ENCODE measurements at regions not wholly inside any gene's neighbourhood (a gene's known extent, or its start where the extent isn't known, plus 50 kb on each side); places are given as distances from the start of the nearest gene placed in this dataset.
"Not testable (repeated sequence)": the region's sequence is repeated elsewhere in the genome, so short reads cannot be mapped to it uniquely, and the experiment has no call there.

- FAIRE-seq (no peak), DNase-seq (ENCODE audit: insufficient read length, low spot score) (no peak)
These were observed 146.5 kb downstream of the SPANXN1 start for GRCh38 chrX:145393702-145394235.

- no peak for DNase-seq (ENCODE audit: insufficient read length, low spot score)
- FAIRE-seq = no peak
These were observed 147.0 kb downstream of the SPANXN1 start for GRCh38 chrX:145394344-145394743.

GRCh38 chrX:145396612-145397011, 149.3 kb downstream of the SPANXN1 start:
- DNase-seq (ENCODE audit: insufficient read length, low spot score) (no peak), FAIRE-seq (no peak)

- DNase-seq (ENCODE audit: insufficient read length, low spot score) = peak; percentile 0
- peak; percentile 40 for FAIRE-seq
These were observed 157.7 kb downstream of the SPANXN1 start for GRCh38 chrX:145405012-145405411.

- FAIRE-seq (no peak), DNase-seq (ENCODE audit: insufficient read length, low spot score) (no peak)
These were observed 163.3 kb downstream of the SPANXN1 start for GRCh38 chrX:145410622-145411021.

- not testable (repeated sequence) for DNase-seq (ENCODE audit: insufficient read length, low spot score); FAIRE-seq
These were observed 188.9 kb downstream of the SPANXN1 start for GRCh38 chrX:145436211-145436610.

GRCh38 chrX:145464650-145465049, 217.3 kb downstream of the SPANXN1 start:
- no peak for FAIRE-seq
- DNase-seq (ENCODE audit: insufficient read length, low spot score) = no peak

GRCh38 chrX:145475725-145476124, 228.4 kb downstream of the SPANXN1 start:
- FAIRE-seq (no peak), DNase-seq (ENCODE audit: insufficient read length, low spot score) (no peak)

GRCh38 chrX:145484740-145485139, 237.4 kb downstream of the SPANXN1 start:
- FAIRE-seq = no peak

GRCh38 chrX:145502670-145503069, 255.4 kb downstream of the SPANXN1 start:
- FAIRE-seq (no peak), DNase-seq (ENCODE audit: insufficient read length, low spot score) (no peak)

More at GRCh38 chrX:145484740-145485139, 237.4 kb downstream of the SPANXN1 start:
- no peak for DNase-seq (ENCODE audit: insufficient read length, low spot score)

- FAIRE-seq (no peak), DNase-seq (ENCODE audit: insufficient read length, low spot score) (no peak)
These were observed 258.9 kb downstream of the SPANXN1 start for GRCh38 chrX:145506214-145506613.

GRCh38 chrX:145524931-145525330, 277.6 kb downstream of the SPANXN1 start:
- DNase-seq (ENCODE audit: insufficient read length, low spot score) (no peak), FAIRE-seq (no peak)

GRCh38 chrX:145532176-145532780, 285.0 kb downstream of the SPANXN1 start:
- DNase-seq (ENCODE audit: insufficient read length, low spot score) (no peak), FAIRE-seq (no peak)

- DNase-seq (ENCODE audit: insufficient read length, low spot score) (no peak), FAIRE-seq (no peak)
These were observed 284.1 kb upstream of the SLITRK2 start for GRCh38 chrX:145533534-145533933.

- DNase-seq (ENCODE audit: insufficient read length, low spot score) (no peak), FAIRE-seq (no peak)
These were observed 268.1 kb upstream of the SLITRK2 start for GRCh38 chrX:145549496-145549895.

GRCh38 chrX:145552643-145553042, 265.0 kb upstream of the SLITRK2 start:
- FAIRE-seq (no peak), DNase-seq (ENCODE audit: insufficient read length, low spot score) (no peak)

- FAIRE-seq (no peak), DNase-seq (ENCODE audit: insufficient read length, low spot score) (no peak)
These were observed 263.9 kb upstream of the SLITRK2 start for GRCh38 chrX:145553702-145554101.

- no peak for DNase-seq (ENCODE audit: insufficient read length, low spot score)
- no peak for FAIRE-seq
These were observed 254.5 kb upstream of the SLITRK2 start for GRCh38 chrX:145563159-145563558.

- no peak for FAIRE-seq
- DNase-seq (ENCODE audit: insufficient read length, low spot score) = no peak
These were observed 207.6 kb upstream of the SLITRK2 start for GRCh38 chrX:145609951-145610511.

GRCh38 chrX:145613894-145614293, 203.7 kb upstream of the SLITRK2 start:
- FAIRE-seq (no peak), DNase-seq (ENCODE audit: insufficient read length, low spot score) (no peak)

- FAIRE-seq (no peak), DNase-seq (ENCODE audit: insufficient read length, low spot score) (no peak)
These were observed 197.0 kb upstream of the SLITRK2 start for GRCh38 chrX:145620666-145621065.

- no peak for FAIRE-seq
- DNase-seq (ENCODE audit: insufficient read length, low spot score) = no peak
These were observed 194.2 kb upstream of the SLITRK2 start for GRCh38 chrX:145623453-145623852.

Data from GM19239 (cell line).